Tibial nerve (tissue), 4 donors: ENCODE measurements at regions not wholly inside any gene's neighbourhood (a gene's known extent, or its start where the extent isn't known, plus 50 kb on each side); places are given as distances from the start of the nearest gene placed in this dataset.

Experiments used
- EP300 ChIP-seq, 2 donors: sonication (generic); formaldehyde crosslinking; IDR thresholded peaks; one replicate each; pipeline ENCODE4 v1.6.1; 2017; ENCODE audit warnings: antibody characterized with exemption in 2 of 2, mild to moderate bottlenecking in 1 of 2
- TF ChIP-seq, protein P1 (sequence below), 5 experiments: fragments of 200-600 bp in 3 of 5; fragments of 450-650 bp in 2 of 5; sonication (generic) in 3 of 5; IDR thresholded peaks; one replicate each; pipeline ENCODE4 v1.5.1; 2016 to 2019; ENCODE audit warnings: antibody characterized with exemption in 5 of 5, mild to moderate bottlenecking in 3 of 5, moderate library complexity in 2 of 5

DNA sequence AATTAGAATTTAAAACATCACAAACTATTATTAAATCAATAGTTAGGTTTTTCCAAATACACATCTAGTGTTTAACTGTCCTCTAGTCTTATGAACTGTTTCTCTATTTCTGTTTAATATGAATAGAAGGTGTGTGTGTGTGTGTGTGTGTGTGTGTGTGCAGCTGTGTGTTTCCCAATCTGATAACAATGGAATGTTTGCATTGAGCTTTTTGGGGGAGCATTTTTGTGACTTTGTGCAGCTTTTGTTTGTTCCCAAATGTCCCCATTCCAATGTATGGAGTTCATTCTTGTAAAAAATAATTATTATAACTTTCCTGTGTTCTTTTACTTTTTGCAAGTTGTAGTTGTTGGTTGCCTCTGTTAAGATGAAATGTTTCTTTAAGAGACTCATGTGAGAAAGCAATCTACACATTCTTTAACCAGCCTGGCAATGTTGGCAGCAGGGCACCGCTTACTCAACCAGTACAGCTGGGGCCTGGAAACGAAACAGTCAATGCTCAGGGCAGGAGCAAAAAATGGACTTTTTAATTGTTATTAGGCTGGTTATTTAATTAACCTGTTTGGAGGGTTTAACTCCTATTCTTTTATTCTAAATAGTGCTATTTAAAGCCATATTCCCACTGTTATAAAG, 354.3 kb downstream of the SRGAP2C start:
- TF ChIP-seq EP300 (IDR thresholded peaks at IDR 0.05), result no peak
- TF ChIP-seq, protein P1, sequence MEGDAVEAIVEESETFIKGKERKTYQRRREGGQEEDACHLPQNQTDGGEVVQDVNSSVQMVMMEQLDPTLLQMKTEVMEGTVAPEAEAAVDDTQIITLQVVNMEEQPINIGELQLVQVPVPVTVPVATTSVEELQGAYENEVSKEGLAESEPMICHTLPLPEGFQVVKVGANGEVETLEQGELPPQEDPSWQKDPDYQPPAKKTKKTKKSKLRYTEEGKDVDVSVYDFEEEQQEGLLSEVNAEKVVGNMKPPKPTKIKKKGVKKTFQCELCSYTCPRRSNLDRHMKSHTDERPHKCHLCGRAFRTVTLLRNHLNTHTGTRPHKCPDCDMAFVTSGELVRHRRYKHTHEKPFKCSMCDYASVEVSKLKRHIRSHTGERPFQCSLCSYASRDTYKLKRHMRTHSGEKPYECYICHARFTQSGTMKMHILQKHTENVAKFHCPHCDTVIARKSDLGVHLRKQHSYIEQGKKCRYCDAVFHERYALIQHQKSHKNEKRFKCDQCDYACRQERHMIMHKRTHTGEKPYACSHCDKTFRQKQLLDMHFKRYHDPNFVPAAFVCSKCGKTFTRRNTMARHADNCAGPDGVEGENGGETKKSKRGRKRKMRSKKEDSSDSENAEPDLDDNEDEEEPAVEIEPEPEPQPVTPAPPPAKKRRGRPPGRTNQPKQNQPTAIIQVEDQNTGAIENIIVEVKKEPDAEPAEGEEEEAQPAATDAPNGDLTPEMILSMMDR (IDR thresholded peaks at IDR 0.05), result no peak
